ENCODE measurements at regions not wholly inside any gene's neighbourhood (a gene's known extent, or its start where the extent isn't known, plus 50 kb on each side); places are given as distances from the start of the nearest gene placed in this dataset.

GRCh38 chr2:120404941-120405758 lies 59.2 kb downstream of the INHBB start:
- no peaks in the 10 kb centered on the region for H3K36me3 ChIP-seq (replicated peaks; ENCODE audit: insufficient read depth, low read depth)
- H2AFZ ChIP-seq, result no peak overlapping the region
- WGBS (ENCODE audit: low lambda C conversion rate, missing lambda C conversion rate), result 92% methylated on average over 19 of the region's 19 CpGs
- no peaks in the 10 kb centered on the region for H4K20me1 ChIP-seq (ENCODE audit: insufficient read depth, poor library complexity, severe bottlenecking)
- no peaks in the 10 kb centered on the region for H3K27me3 ChIP-seq
- H3K27ac ChIP-seq, result no peak overlapping the region
- no peaks in the 10 kb centered on the region for H3K9me3 ChIP-seq (ENCODE audit: low read depth)
- no peaks in the 10 kb centered on the region for H3K79me2 ChIP-seq
- no peak for DNase-seq (ENCODE audit: low spot score)
- H3K4me1 ChIP-seq (ENCODE audit: insufficient read depth), result no peaks in the 10 kb centered on the region
- no peaks in the 10 kb centered on the region for H3K9me2 ChIP-seq (replicated peaks; ENCODE audit: insufficient read depth)
- TF ChIP-seq EZH2 (IDR thresholded peaks at IDR 0.05; ENCODE audit: borderline replicate concordance), result no peak
- no peak for TF ChIP-seq CTCF (IDR thresholded peaks at IDR 0.05; ENCODE audit: poor library complexity)
- TF ChIP-seq EZH2phosphoT487 (IDR thresholded peaks at IDR 0.05; ENCODE audit: low read depth, severe bottlenecking, unreplicated experiment), result no peak
- H3K4me2 ChIP-seq, result no peak overlapping the region
- H3K4me3 ChIP-seq, result no peak overlapping the region

GRCh38 chr2:120405759-120406099 lies 59.8 kb downstream of the INHBB start:
- WGBS (ENCODE audit: low lambda C conversion rate, missing lambda C conversion rate), result 92% methylated on average over 5 of the region's 5 CpGs
- TF ChIP-seq CTCF (IDR thresholded peaks at IDR 0.05; ENCODE audit: poor library complexity) (no peak), EZH2phosphoT487 (IDR thresholded peaks at IDR 0.05; ENCODE audit: low read depth, severe bottlenecking, unreplicated experiment) (no peak), EZH2 (IDR thresholded peaks at IDR 0.05; ENCODE audit: borderline replicate concordance) (no peak)
- DNase-seq (ENCODE audit: low spot score), result no peak
- Histone ChIP-seq H3K4me1 (ENCODE audit: insufficient read depth) (no peaks in the 10 kb centered on the region), H3K36me3 (replicated peaks; ENCODE audit: insufficient read depth, low read depth) (no peaks in the 10 kb centered on the region), H2AFZ (no peak overlapping the region), H3K79me2 (no peaks in the 10 kb centered on the region), H3K4me3 (no peak overlapping the region), H3K27ac (no peak overlapping the region), H3K27me3 (no peaks in the 10 kb centered on the region), H3K9me2 (replicated peaks; ENCODE audit: insufficient read depth) (no peaks in the 10 kb centered on the region), H3K9me3 (ENCODE audit: low read depth) (no peaks in the 10 kb centered on the region), H3K4me2 (no peak overlapping the region), H4K20me1 (ENCODE audit: insufficient read depth, poor library complexity, severe bottlenecking) (no peaks in the 10 kb centered on the region)

GRCh38 chr2:120406566-120406965 lies 60.6 kb downstream of the INHBB start:
- no peaks in the 10 kb centered on the region for H4K20me1 ChIP-seq (ENCODE audit: insufficient read depth, poor library complexity, severe bottlenecking)
- 95% methylated on average over 9 of the region's 9 CpGs for WGBS (ENCODE audit: low lambda C conversion rate, missing lambda C conversion rate)
- no peaks in the 10 kb centered on the region for H3K36me3 ChIP-seq (replicated peaks; ENCODE audit: insufficient read depth, low read depth)
- TF ChIP-seq EZH2 (IDR thresholded peaks at IDR 0.05; ENCODE audit: borderline replicate concordance), result no peak
- no peak for TF ChIP-seq EZH2phosphoT487 (IDR thresholded peaks at IDR 0.05; ENCODE audit: low read depth, severe bottlenecking, unreplicated experiment)
- no peak for TF ChIP-seq CTCF (IDR thresholded peaks at IDR 0.05; ENCODE audit: poor library complexity)
- no peak overlapping the region for H2AFZ ChIP-seq
- H3K4me1 ChIP-seq (ENCODE audit: insufficient read depth), result no peaks in the 10 kb centered on the region
- no peaks in the 10 kb centered on the region for H3K9me2 ChIP-seq (replicated peaks; ENCODE audit: insufficient read depth)
- H3K27ac ChIP-seq, result no peak overlapping the region
- no peak overlapping the region for H3K4me2 ChIP-seq
- H3K27me3 ChIP-seq, result no peaks in the 10 kb centered on the region
- no peak overlapping the region for H3K4me3 ChIP-seq
- DNase-seq (ENCODE audit: low spot score), result no peak
- H3K79me2 ChIP-seq, result no peaks in the 10 kb centered on the region
- H3K9me3 ChIP-seq (ENCODE audit: low read depth), result peaks cover under 1% of the 10 kb centered on the region

Data from hepatocyte (in vitro differentiated cells).